ENCODE measurements at regions not wholly inside any gene's neighbourhood (a gene's known extent, or its start where the extent isn't known, plus 50 kb on each side); places are given as distances from the start of the nearest gene placed in this dataset.

DNA sequence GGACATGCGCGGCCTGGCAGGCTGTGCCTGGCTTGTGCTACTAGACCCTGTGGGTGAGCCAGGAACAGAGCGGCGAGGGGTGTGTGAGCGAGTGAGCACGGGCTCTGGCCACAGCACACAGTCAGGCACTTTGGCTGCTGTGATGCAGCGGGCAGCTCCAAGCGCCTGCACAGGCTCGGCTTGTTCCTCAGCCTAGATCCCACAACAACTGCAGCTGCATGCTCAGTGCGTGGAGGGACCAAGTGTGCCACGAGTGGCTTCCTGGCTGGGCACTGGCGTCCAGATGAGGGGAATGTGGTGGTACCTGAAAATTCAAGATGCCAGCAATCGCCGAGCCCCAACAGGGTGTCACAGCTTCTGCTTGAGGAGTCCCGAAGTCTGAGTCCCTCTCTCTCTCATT lies 1056.6 kb downstream of the RAPGEF2 start:
- H3K4me3 Mint-ChIP-seq, result no peak overlapping the region
- TF ChIP-seq, protein P1, sequence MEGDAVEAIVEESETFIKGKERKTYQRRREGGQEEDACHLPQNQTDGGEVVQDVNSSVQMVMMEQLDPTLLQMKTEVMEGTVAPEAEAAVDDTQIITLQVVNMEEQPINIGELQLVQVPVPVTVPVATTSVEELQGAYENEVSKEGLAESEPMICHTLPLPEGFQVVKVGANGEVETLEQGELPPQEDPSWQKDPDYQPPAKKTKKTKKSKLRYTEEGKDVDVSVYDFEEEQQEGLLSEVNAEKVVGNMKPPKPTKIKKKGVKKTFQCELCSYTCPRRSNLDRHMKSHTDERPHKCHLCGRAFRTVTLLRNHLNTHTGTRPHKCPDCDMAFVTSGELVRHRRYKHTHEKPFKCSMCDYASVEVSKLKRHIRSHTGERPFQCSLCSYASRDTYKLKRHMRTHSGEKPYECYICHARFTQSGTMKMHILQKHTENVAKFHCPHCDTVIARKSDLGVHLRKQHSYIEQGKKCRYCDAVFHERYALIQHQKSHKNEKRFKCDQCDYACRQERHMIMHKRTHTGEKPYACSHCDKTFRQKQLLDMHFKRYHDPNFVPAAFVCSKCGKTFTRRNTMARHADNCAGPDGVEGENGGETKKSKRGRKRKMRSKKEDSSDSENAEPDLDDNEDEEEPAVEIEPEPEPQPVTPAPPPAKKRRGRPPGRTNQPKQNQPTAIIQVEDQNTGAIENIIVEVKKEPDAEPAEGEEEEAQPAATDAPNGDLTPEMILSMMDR (conservative IDR thresholded peaks at IDR 0.05), result no peak
- H3K27me3 Mint-ChIP-seq (ENCODE audit: low read depth), result no peaks in the 10 kb centered on the region
- H3K9me3 Mint-ChIP-seq, result no peaks in the 10 kb centered on the region
- no peak overlapping the region for H3K27ac Mint-ChIP-seq (ENCODE audit: unreplicated experiment)
- no peak for DNase-seq (ENCODE audit: low read depth, low spot score)
- H3K4me1 Mint-ChIP-seq, result no peaks in the 10 kb centered on the region
- no peaks in the 10 kb centered on the region for H3K36me3 Mint-ChIP-seq (ENCODE audit: low read depth)

DNA sequence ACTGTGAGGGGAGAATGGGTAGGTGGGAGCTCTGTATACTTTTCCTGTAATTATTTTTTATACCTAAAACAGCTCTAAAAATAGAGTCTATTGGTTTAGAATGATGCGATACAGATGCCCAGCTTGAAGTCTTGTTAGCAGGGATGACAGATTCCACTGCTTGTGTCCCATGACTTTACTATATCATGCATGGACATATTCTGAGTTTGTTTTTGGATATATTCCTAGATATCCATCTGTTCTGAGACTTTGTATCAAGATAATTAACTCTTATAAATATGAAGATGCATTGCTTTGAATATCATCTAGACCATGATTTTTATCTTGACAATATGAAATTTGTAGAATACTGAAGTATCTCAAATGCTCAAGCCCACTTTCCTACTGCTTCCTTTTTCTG lies 1058.1 kb downstream of the RAPGEF2 start:
- no peaks in the 10 kb centered on the region for H3K4me1 Mint-ChIP-seq
- TF ChIP-seq, protein P1 (conservative IDR thresholded peaks at IDR 0.05), result no peak
- H3K27me3 Mint-ChIP-seq (ENCODE audit: low read depth), result no peaks in the 10 kb centered on the region
- DNase-seq (ENCODE audit: low read depth, low spot score), result no peak
- H3K9me3 Mint-ChIP-seq, result no peaks in the 10 kb centered on the region
- H3K27ac Mint-ChIP-seq (ENCODE audit: unreplicated experiment), result no peak overlapping the region
- H3K4me3 Mint-ChIP-seq, result no peak overlapping the region
- H3K36me3 Mint-ChIP-seq (ENCODE audit: low read depth), result no peaks in the 10 kb centered on the region

DNA sequence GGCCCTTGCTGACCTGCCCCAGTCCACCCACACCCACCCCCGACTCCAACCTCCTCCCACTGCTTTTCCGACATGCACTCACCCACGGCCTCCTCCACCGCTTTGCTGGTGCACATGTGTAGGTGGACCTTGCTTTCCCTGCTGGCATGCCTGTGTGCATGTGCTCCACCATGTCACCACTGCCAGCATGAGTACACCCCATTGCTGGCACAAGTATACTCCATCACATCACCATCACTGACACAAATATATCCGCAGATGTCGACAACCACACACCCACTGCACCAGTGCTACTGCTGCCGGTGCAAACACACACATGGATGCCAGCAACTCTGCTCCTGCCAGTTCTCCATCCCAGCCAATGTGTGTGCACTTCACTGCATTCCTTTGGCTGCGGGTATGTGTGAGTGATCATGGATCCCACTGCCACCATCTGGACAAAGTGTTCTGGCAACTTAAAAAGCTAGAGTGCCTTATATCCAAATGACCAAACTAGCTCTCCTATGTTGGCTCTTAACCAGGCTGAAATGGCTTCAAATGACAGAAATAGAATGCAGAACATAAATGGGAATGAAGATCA lies 1072.3 kb downstream of the RAPGEF2 start:
- DNase-seq (ENCODE audit: low read depth, low spot score), result no peak
- no peak overlapping the region for H3K27ac Mint-ChIP-seq (ENCODE audit: unreplicated experiment)
- H3K9me3 Mint-ChIP-seq, result peaks cover 7% of the 10 kb centered on the region
- TF ChIP-seq, protein P1 (conservative IDR thresholded peaks at IDR 0.05), result no peak
- H3K4me3 Mint-ChIP-seq, result no peak overlapping the region
- H3K27me3 Mint-ChIP-seq (ENCODE audit: low read depth), result no peaks in the 10 kb centered on the region
- H3K4me1 Mint-ChIP-seq, result no peaks in the 10 kb centered on the region
- no peaks in the 10 kb centered on the region for H3K36me3 Mint-ChIP-seq (ENCODE audit: low read depth)

DNA sequence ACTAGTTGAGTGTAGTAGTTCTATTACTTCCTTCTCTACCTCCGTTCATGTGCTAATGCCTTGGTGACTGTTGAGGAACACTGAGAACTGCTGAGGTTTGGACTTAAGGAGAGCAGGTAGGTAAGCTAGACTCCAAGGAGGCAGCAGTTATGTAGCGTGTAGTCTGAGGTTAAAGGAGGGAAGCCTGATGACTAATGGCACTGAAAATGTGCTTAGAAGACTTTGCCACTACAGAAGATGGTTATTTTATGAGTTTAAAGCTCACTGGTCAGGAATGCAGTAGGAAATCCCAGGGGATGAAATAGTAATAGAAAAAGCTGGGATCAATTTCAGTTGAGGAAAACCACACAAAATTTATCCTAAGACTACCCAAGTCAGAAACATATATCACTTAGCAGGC lies 1077.3 kb downstream of the RAPGEF2 start:
- H3K4me1 Mint-ChIP-seq, result no peaks in the 10 kb centered on the region
- no peaks in the 10 kb centered on the region for H3K36me3 Mint-ChIP-seq (ENCODE audit: low read depth)
- no peak for DNase-seq (ENCODE audit: low read depth, low spot score)
- H3K4me3 Mint-ChIP-seq, result no peak overlapping the region
- no peak overlapping the region for H3K27ac Mint-ChIP-seq (ENCODE audit: unreplicated experiment)
- TF ChIP-seq, protein P1 (conservative IDR thresholded peaks at IDR 0.05), result no peak
- H3K27me3 Mint-ChIP-seq (ENCODE audit: low read depth), result no peaks in the 10 kb centered on the region
- H3K9me3 Mint-ChIP-seq, result no peaks in the 10 kb centered on the region

DNA sequence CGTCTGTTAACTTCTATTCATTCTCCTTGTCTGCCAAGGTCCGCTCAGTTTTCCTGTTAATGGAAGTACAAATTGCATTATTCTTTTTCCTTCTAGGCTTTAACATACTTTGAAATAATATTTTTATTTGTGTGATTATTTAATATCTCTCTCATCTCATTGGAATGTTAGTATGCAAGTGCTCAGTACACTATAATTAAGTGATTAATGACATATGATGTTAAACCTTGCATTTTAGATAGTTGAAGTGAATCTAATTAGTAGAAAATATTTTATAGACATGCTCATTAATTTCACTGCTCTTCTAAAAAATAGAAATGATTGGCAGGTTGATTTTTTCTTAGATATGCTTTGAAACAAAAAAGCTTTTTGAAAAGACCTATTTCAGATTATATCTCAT lies 1079.8 kb downstream of the RAPGEF2 start:
- no peaks in the 10 kb centered on the region for H3K4me1 Mint-ChIP-seq
- no peaks in the 10 kb centered on the region for H3K27me3 Mint-ChIP-seq (ENCODE audit: low read depth)
- no peak overlapping the region for H3K27ac Mint-ChIP-seq (ENCODE audit: unreplicated experiment)

More for the DNA sequence above, 1079.8 kb downstream of the RAPGEF2 start:
- DNase-seq (ENCODE audit: low read depth, low spot score), result no peak
- TF ChIP-seq, protein P1 (conservative IDR thresholded peaks at IDR 0.05), result no peak
- no peaks in the 10 kb centered on the region for H3K36me3 Mint-ChIP-seq (ENCODE audit: low read depth)
- H3K9me3 Mint-ChIP-seq, result no peaks in the 10 kb centered on the region
- H3K4me3 Mint-ChIP-seq, result no peak overlapping the region

Data from neural crest cell (in vitro differentiated cells).